DOHH2 (cell line): ENCODE measurements at regions not wholly inside any gene's neighbourhood (a gene's known extent, or its start where the extent isn't known, plus 50 kb on each side); places are given as distances from the start of the nearest gene placed in this dataset.

ENCODE experiments used
- EZH2phosphoT487 ChIP-seq: fragments of 200-600 bp; sonication (generic); IDR thresholded peaks from 2 replicates; pipeline ENCODE4 v1.6.1; 2017; ENCODE audit warnings: borderline replicate concordance, mild to moderate bottlenecking, antibody characterized with exemption, low read length, moderate library complexity, mixed read lengths
- TF ChIP-seq, protein P1 (sequence below): fragments of 200-600 bp; sonication (generic); IDR thresholded peaks from one replicate; pipeline ENCODE4 v1.5.1; 2014; ENCODE audit warnings: antibody characterized with exemption, mild to moderate bottlenecking, low read depth, low read length; ENCODE audit not compliant: poor library complexity, severe bottlenecking

DNA sequence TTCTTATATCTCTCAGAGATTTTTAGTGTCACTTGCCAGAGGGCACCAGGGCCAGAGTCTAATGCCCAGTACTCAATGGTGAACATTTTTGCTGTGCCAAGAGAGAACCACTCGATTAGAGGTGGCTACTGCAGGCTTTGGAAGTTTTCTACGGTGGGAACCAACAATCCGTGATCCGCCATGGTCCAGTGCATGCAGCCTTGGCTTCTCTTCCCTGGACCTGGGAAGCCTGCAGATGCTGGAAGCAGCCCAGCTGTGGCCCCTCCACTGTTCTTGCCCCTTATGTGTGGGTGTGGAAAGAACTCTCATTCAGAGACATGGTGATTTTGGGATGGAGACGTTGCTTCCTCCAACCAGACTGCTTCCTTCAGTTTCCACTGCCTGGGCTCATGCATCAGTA lies 224.2 kb downstream of the TSHZ3 start:
- TF ChIP-seq, protein P1, sequence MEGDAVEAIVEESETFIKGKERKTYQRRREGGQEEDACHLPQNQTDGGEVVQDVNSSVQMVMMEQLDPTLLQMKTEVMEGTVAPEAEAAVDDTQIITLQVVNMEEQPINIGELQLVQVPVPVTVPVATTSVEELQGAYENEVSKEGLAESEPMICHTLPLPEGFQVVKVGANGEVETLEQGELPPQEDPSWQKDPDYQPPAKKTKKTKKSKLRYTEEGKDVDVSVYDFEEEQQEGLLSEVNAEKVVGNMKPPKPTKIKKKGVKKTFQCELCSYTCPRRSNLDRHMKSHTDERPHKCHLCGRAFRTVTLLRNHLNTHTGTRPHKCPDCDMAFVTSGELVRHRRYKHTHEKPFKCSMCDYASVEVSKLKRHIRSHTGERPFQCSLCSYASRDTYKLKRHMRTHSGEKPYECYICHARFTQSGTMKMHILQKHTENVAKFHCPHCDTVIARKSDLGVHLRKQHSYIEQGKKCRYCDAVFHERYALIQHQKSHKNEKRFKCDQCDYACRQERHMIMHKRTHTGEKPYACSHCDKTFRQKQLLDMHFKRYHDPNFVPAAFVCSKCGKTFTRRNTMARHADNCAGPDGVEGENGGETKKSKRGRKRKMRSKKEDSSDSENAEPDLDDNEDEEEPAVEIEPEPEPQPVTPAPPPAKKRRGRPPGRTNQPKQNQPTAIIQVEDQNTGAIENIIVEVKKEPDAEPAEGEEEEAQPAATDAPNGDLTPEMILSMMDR, result no peak
- no peak for TF ChIP-seq EZH2phosphoT487
